GM21515 (cell line): ENCODE measurements at regions not wholly inside any gene's neighbourhood (a gene's known extent, or its start where the extent isn't known, plus 50 kb on each side); places are given as distances from the start of the nearest gene placed in this dataset.
"Not testable (repeated sequence)": the region's sequence is repeated elsewhere in the genome, so short reads cannot be mapped to it uniquely, and the experiment has no call there.

ENCODE experiments used
- ATAC-seq: cut with Tn5 transposase; IDR thresholded peaks from one replicate; pipeline ENCODE4 v1.9.1; 2021; ENCODE audit not compliant: unreplicated experiment

DNA sequence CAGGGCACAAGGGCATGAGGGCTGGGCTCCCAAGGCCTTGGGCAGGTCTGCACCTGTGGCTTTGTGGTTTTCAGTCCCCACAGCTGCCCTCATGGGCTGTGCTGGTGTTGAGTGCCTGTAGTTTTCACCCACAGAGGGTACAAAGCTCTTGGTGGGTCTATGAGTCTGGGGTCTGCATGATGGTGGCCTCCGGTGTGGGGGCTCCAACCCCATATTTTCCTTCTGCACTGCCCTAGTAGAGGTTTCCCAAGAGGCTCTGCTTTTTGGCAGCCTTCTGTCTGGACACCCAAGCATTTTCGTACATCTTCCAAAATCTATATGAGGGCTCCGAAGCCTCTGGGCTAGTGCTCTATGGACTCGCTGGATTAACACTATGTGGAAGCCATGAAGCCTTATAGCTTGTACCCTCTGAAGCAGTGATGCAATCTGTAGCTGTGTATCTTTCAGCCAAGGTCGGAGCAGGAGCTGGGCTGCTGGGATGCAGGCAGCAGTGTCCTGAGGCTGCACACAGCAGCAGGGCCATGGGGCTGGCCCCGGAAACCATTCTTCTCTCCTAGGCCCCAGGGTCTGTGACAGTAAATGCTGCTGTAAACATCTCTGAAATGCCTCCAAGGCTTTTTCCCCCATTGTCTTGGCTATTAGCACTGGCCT, 240.3 kb downstream of the CWH43 start:
- ATAC-seq = not testable (repeated sequence)

- ATAC-seq = not testable (repeated sequence)
Measured at GRCh38 chr4:49227941-49228340, 241.9 kb downstream of the CWH43 start.

GRCh38 chr4:49229243-49229642, 243.2 kb downstream of the CWH43 start:
- not testable (repeated sequence) for ATAC-seq

DNA sequence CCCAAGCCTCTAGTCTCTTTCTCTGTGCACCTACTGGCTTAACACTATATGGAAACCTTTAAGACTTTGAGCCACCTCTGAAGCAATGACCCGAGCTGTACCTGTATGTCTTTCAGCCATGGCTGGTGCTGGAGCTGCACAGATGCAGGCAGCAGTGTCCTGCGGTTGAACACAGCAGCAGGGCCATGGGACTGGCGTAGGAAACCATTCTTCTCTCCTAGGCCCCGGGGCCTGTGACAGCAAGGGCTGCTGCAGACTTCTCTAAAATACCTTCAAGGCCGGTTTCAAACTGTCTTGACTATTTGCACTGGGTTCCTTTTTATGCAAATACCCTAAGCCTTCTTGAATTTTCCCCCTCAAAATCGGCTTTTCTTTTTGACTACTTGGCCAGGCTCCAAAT, 243.6 kb downstream of the CWH43 start:
- not testable (repeated sequence) for ATAC-seq

- ATAC-seq = not testable (repeated sequence)
Measured at GRCh38 chr4:49233346-49233745, 247.3 kb downstream of the CWH43 start.

DNA sequence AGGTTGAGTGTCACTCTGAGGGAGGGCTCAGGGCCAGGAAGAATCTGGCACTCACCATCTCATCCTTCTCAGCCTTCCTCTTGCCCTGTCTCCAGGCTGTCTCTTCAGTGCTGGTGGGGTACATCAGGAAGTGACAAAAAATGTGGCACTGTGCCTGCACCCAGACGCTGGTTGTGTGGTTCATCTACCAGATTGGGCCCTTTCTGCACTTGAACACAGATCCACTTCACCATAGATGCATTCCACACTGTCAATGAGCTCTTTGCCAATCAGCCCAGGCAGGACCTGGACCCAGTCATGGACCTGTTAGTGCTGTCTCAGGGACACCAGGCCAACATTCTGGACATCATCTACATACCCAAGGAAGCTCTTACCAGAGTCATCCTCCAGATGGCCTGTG, 247.7 kb downstream of the CWH43 start:
- not testable (repeated sequence) for ATAC-seq

- ATAC-seq = not testable (repeated sequence)
Measured at GRCh38 chr4:49234382-49234781, 248.3 kb downstream of the CWH43 start.

DNA sequence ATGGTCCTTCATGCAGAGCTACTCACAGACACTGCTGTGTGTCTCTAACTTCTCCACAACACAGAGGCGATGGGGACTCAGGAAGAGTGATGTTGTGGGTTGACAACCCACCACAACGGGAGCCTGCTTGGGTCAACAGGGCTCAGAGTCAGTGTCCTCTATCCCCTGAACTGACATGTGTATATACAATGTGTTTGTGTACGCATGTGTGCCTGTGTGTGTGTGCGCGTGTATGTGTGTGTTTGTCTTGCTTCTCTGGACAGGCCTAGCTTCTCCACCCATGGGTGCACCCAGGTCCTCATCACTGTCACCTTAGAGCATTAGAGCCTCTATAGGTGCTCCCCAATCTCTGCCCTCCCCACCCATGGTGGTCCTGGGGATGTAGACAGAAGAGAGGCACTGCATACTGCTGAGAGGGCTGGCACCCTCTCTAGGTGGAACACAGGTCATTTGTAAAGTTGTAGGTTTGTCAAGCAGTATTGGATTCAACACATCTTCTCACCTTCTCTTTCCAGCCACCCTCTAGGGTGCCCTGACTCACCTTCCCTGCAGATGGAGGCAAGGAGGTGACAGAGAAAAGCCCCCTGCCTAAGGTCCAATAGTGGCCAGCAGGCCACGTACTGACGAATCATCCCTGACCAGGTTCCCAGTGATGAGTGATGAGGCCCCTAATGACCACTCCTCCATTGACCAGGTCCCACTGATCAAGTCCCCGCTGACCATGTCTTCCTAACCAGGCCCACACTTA, 249.5 kb downstream of the CWH43 start:
- not testable (repeated sequence) for ATAC-seq

DNA sequence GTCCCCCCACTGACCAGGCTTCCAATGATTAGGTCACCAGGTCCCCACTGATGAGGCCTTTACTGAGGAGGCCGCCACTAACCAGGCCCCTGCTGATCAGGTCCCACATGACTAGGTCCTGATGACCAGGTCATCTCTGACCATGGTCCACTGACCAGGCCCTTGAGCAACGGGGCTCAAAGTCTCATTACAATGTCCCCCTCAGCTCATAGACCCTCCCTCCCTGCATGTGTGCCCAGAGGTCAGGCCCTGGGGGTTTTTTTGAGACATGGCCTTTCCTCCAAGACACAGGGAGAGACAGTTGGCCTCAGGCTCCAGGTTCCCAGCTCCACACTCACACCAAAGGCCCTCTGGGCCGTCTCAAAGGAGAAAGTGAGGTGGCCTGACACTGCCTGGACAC, 250.4 kb downstream of the CWH43 start:
- ATAC-seq = not testable (repeated sequence)

- ATAC-seq = not testable (repeated sequence)
Measured at GRCh38 chr4:49241295-49241694, 255.2 kb downstream of the CWH43 start.

DNA sequence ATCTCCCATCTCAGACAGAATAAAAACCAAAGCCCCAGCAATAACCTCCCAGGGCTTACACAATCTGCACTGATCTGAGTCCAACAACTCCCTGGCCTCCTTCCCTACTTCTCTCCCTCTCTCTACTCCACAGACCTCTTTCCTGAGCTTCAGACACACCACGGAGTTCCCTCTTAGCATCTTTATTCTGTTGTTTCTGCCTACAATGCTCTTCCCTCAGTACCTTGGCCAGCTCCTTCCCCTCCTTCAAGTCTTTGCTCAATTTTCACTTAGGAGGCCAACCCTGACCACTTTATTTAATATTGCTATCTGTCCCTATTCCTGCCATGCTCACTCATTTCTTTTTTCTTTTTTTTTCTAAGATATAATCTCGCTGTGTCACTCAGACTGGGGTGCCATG, 276.7 kb downstream of the CWH43 start:
- not testable (repeated sequence) for ATAC-seq

DNA sequence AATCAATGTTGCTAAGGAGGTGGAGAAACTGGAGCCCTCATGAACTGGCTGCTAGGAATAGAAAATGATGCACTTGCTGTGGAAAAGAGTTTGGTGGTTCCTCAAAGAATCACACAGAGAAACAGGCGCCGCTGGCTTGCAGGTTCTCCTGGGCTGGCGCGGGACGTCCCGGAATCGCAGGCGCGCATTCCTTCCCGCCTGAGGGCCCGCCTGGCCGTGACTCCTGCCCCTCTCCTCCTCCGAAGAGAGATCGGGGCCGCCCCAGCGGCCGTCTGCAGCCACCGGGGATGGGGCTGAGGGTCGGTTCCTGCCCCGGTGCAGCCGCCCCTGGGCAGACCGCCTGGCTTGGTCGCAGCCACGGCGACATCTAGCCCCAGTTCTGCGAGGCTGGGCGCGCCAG, 284.4 kb downstream of the CWH43 start:
- ATAC-seq = not testable (repeated sequence)

DNA sequence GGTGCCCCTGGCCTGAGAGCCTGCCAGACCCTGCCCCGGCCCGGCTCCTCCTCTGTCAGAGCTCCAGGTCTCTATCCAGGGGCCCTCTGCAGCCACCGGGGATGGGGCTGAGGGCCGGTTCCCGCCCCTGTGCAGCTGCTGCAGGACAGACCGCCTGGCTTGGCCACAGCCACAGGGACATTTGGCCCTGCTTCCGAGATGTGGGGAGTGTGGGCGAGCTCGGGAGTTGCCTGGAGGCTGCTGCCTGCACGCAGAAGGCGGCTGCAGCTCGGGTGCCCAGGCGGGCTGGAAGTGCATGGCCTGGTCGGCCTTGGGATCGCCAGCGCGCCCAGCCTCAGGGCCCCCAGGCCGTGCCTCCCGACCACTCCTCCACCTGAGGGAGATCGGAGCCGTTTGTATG, 284.8 kb downstream of the CWH43 start:
- not testable (repeated sequence) for ATAC-seq

DNA sequence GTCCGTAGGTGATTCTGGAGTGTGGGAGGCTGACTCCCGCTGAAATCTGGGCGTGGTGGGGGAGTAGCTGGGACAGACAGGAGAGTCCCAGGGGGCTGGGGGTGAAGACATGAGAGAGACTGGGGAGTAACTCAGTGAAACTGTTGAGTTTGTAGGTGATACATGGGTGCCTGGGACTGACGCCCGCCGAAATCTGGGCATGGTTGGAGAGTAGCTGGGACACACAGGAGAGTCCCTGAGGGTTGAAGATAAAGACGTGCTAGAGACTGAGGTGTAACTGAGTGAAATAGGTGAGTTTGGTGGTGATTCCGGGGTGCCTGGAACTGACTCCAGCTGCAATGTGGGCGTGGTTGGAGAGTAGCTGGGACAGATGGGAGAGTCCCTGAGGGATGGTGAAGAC, 299.8 kb downstream of the CWH43 start:
- ATAC-seq = not testable (repeated sequence)

- not testable (repeated sequence) for ATAC-seq
Measured at GRCh38 chr4:49286926-49287745, 301.1 kb downstream of the CWH43 start.

GRCh38 chr4:49287893-49288292, 301.8 kb downstream of the CWH43 start:
- not testable (repeated sequence) for ATAC-seq

DNA sequence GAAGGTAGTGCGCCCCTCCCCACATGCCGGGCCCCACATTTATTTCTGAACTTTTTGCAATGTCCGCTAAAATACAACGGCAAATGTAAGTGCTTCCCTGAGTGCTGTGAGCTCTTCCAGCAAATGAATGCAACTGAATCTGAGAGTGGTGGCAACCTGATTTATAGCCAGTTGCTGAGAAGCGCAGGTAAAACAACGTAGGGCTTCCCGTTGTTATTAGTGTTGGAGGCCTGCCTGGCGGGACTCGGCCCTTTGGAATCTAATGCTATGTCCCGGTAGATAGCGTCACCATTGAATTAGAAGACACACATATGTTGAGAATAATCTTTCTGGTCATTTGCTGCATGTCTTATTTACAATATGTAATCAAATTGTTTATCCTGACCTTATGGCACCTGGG, 302.7 kb downstream of the CWH43 start:
- ATAC-seq = not testable (repeated sequence)

GRCh38 chr4:49314815-49315214, 328.7 kb downstream of the CWH43 start:
- not testable (repeated sequence) for ATAC-seq

- ATAC-seq = not testable (repeated sequence)
Measured at GRCh38 chr4:49320725-49321410, 334.8 kb downstream of the CWH43 start.

GRCh38 chr4:49321511-49322300, 335.6 kb downstream of the CWH43 start:
- ATAC-seq = not testable (repeated sequence)
